Panc1 (cell line): ENCODE measurements at regions not wholly inside any gene's neighbourhood (a gene's known extent, or its start where the extent isn't known, plus 50 kb on each side); places are given as distances from the start of the nearest gene placed in this dataset.

Experiments
- ATAC-seq: fragments of 200-7000 bp; cut with Tn5 transposase; 2 replicates; pipeline ENCODE4 v1.9.1; 2020; ENCODE audit warnings: mild to moderate bottlenecking, moderate library complexity
- BruUV-seq: library from RNA; stranded (reverse); fragments of 400-500 nt; replicated peaks from 2 replicates; lab custom pipeline; 2021; lab: Mats Ljungman, UMichigan
- CTCF ChIA-PET: fragments of 300-600 bp; sonication (Branson Sonifier 250); formaldehyde crosslinking; loops from one replicate; lab custom pipeline; 2022; ENCODE audit warnings: antibody characterized with exemption; lab: Charles Lee
- POLR2A ChIA-PET: fragments of 300-600 bp; sonication (Branson Sonifier 250); formaldehyde crosslinking; loops from one replicate; lab custom pipeline; 2022; ENCODE audit warnings: antibody characterized with exemption; lab: Charles Lee
- DNase-seq: peaks from one replicate; pipeline ENCODE4 v3.0.0-alpha.2; 2010; ENCODE audit warnings: low read depth, low spot score
- H3K27ac ChIP-seq: 2 replicates; pipeline ENCODE4 v1.5.1; 2011; ENCODE audit warnings: mild to moderate bottlenecking, low read length, inconsistent platforms
- H3K27me3 ChIP-seq: fragments of 200-500 bp; sonication (Bioruptor generic); 2 replicates; pipeline ENCODE4 v1.6.0; 2014; ENCODE audit warnings: low read length, inconsistent platforms; ENCODE audit not compliant: control insufficient read depth, insufficient read depth
- H3K36me3 ChIP-seq: fragments of 200-500 bp; sonication (Bioruptor generic); 2 replicates; pipeline ENCODE4 v1.5.1; 2014; ENCODE audit warnings: inconsistent platforms, mild to moderate bottlenecking, low read length, moderate library complexity; ENCODE audit not compliant: control insufficient read depth, insufficient read depth
- H3K4me1 ChIP-seq: 2 replicates; pipeline ENCODE4 v1.5.1; 2011; ENCODE audit warnings: inconsistent platforms, mild to moderate bottlenecking, low read length, moderate library complexity; ENCODE audit not compliant: control insufficient read depth, insufficient read depth
- H3K4me3 ChIP-seq, 2 experiments: 2 replicates each; pipeline ENCODE4 v1.5.1; 2011 to 2012; ENCODE audit warnings: low read depth in 2 of 2, low read length in 2 of 2, mild to moderate bottlenecking in 2 of 2, inconsistent platforms in 1 of 2, moderate library complexity in 1 of 2
- H3K9me3 ChIP-seq: fragments of 200-500 bp; sonication (Bioruptor generic); 2 replicates; pipeline ENCODE4 v1.5.1; 2014; ENCODE audit warnings: low read depth, mild to moderate bottlenecking, inconsistent platforms, low read length, moderate library complexity; ENCODE audit not compliant: control insufficient read depth, insufficient read depth
- CTCF ChIP-seq: fragments of 450-650 bp; IDR thresholded peaks from 2 replicates; pipeline ENCODE4 v1.5.1; 2017; ENCODE audit warnings: mild to moderate bottlenecking
- POLR2AphosphoS5 ChIP-seq: IDR thresholded peaks from 2 replicates; pipeline ENCODE4 v1.6.1; 2012; ENCODE audit warnings: mild to moderate bottlenecking, low read depth, low read length, moderate library complexity
- REST ChIP-seq, 2 experiments: IDR thresholded peaks; 2 replicates each; pipeline ENCODE4 v1.6.1; 2011 to 2012; ENCODE audit warnings: low read depth in 2 of 2, control low read depth in 1 of 2, low read length in 1 of 2, mild to moderate bottlenecking in 1 of 2, moderate library complexity in 1 of 2; ENCODE audit not compliant: insufficient read depth in 1 of 2
- SIN3A ChIP-seq: IDR thresholded peaks from 2 replicates; pipeline ENCODE4 v1.6.1; 2012; ENCODE audit warnings: low read depth, mild to moderate bottlenecking, low read length, moderate library complexity, borderline replicate concordance; ENCODE audit not compliant: insufficient read depth
- TCF7L2 ChIP-seq: IDR thresholded peaks from 2 replicates; pipeline ENCODE4 v1.6.1; 2011; ENCODE audit warnings: mild to moderate bottlenecking, low read depth, low read length, inconsistent platforms
- in situ Hi-C: cut with HindIII; loops from 2 replicates; pipeline ENCODE4 v1.10.0; 2016; ENCODE audit warnings: low sequenced_read_pairs, low pct_unique_long_range_greater_than_20kb
- intact Hi-C: fragments of 100-400 bp; cut with micrococcal nuclease; formaldehyde crosslinking; loops from one replicate; pipeline ENCODE4 v1.10.0; 2022; ENCODE audit not compliant: unreplicated experiment

GRCh38 chr5:135120951-135121350 lies 86.9 kb upstream of the PITX1 start:
- ATAC-seq, result no peak
- ChIA-PET POLR2A (no interaction called here), CTCF (no interaction called here)
- H3K9me3 ChIP-seq, result no peaks in the 10 kb centered on the region
- H3K27ac ChIP-seq, result no peak overlapping the region
- TF ChIP-seq CTCF, result no peak
- no peak for TF ChIP-seq SIN3A
- TF ChIP-seq POLR2AphosphoS5, result no peak
- TF ChIP-seq REST (IDR thresholded peaks at IDR 0.05; ENCODE audit: insufficient read depth in 1 of 2, low read depth in 2 of 2, low read length in 1 of 2), result no peak
- TF ChIP-seq TCF7L2, result no peak
- no peaks in the 10 kb centered on the region for H3K27me3 ChIP-seq
- no peaks in the 10 kb centered on the region for H3K36me3 ChIP-seq
- BruUV-seq, result no TSS peak
- in situ Hi-C loops (no loop called here), intact Hi-C loops (no loop called here)
- H3K4me3 ChIP-seq, result no peak overlapping the region
- DNase-seq, result no peak
- H3K4me1 ChIP-seq, result no peaks in the 10 kb centered on the region

DNA sequence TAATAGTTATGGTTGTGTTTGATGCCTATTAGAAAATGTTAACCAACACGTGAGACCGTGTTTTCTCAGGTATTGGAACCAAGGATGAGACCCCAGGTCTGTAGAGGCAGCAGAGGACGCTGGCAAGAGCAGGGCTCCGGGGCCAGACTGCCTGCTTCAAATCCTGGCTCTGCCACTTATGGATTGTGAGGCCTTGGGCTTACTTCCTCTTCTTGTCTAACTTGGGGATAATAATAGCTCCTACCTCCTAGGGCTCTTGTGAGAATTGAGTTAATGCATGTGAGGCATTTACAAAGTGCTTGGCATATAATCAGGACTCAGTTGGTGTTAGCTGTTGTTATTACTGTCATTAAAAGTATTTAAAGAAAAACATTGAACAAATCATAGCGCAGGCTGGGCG lies 85.5 kb upstream of the PITX1 start:
- ATAC-seq (no peak), DNase-seq (no peak)
- no TSS peak for BruUV-seq
- Histone ChIP-seq H3K27ac (no peak overlapping the region), H3K36me3 (no peaks in the 10 kb centered on the region), H3K4me1 (no peaks in the 10 kb centered on the region), H3K9me3 (no peaks in the 10 kb centered on the region), H3K4me3 (no peak overlapping the region), H3K27me3 (no peaks in the 10 kb centered on the region)
- in situ Hi-C loops (no loop called here), intact Hi-C loops (no loop called here)
- no peak for TF ChIP-seq POLR2AphosphoS5
- no peak for TF ChIP-seq TCF7L2
- TF ChIP-seq SIN3A, result no peak
- TF ChIP-seq REST (IDR thresholded peaks at IDR 0.05; ENCODE audit: insufficient read depth in 1 of 2, low read depth in 2 of 2, low read length in 1 of 2), result no peak
- no peak for TF ChIP-seq CTCF
- ChIA-PET CTCF (no interaction called here), POLR2A (no interaction called here)
